Lung (tissue), 11 donors: ENCODE measurements at regions not wholly inside any gene's neighbourhood (a gene's known extent, or its start where the extent isn't known, plus 50 kb on each side); places are given as distances from the start of the nearest gene placed in this dataset.
A peak's percentile ranks its signal among the peaks of the same experiment; 100 is the strongest.

Experiments used
- ATAC-seq: fragments of 200-7000 bp; cut with Tn5 transposase; one replicate; pipeline ENCODE4 v1.9.1; 2020; ENCODE audit warnings: moderate number of reproducible peaks; ENCODE audit not compliant: insufficient read depth, low FRiP score
- DNase-seq, 3 donors: peaks; one replicate each; pipeline ENCODE4 v3.0.0-alpha.2; 2013 to 2017
- H3K27ac ChIP-seq, 2 donors: one replicate each; pipeline ENCODE4 v1.5.1; 2013; ENCODE audit warnings: mild to moderate bottlenecking in 2 of 2, moderate library complexity in 2 of 2, control low read depth in 1 of 2, inconsistent platforms in 1 of 2, low read depth in 1 of 2, low read length in 1 of 2
- H3K27me3 ChIP-seq, 3 donors: one replicate each; pipeline ENCODE4 v1.5.1; 2013; ENCODE audit warnings: low read length in 2 of 3; ENCODE audit not compliant: control insufficient read depth in 3 of 3, insufficient read depth in 3 of 3
- H3K36me3 ChIP-seq, 4 donors: one replicate each; pipeline ENCODE4 v1.5.1; 2013; ENCODE audit warnings: low read length in 4 of 4, mild to moderate bottlenecking in 1 of 4, moderate library complexity in 1 of 4; ENCODE audit not compliant: control insufficient read depth in 4 of 4, insufficient read depth in 4 of 4
- H3K4me1 ChIP-seq, 5 donors: one replicate each; pipeline ENCODE4 v1.5.1; 2013; ENCODE audit warnings: low read length in 5 of 5, mild to moderate bottlenecking in 2 of 5, moderate library complexity in 1 of 5; ENCODE audit not compliant: control insufficient read depth in 5 of 5, insufficient read depth in 5 of 5
- H3K4me3 ChIP-seq: one replicate; pipeline ENCODE4 v1.5.1; 2013; ENCODE audit warnings: mild to moderate bottlenecking, control low read depth, moderate library complexity
- H3K9ac ChIP-seq, 2 donors: one replicate each; pipeline ENCODE4 v1.5.1; 2013; ENCODE audit warnings: low read length in 2 of 2, control low read depth in 1 of 2; ENCODE audit not compliant: insufficient read depth in 1 of 2
- H3K9me3 ChIP-seq, 4 donors: one replicate each; pipeline ENCODE4 v1.5.1; 2013; ENCODE audit warnings: low read length in 3 of 4, mild to moderate bottlenecking in 1 of 4, moderate library complexity in 1 of 4; ENCODE audit not compliant: control insufficient read depth in 4 of 4, insufficient read depth in 3 of 4
- WGBS, 2 donors: extraction: QIAGEN DNeasy Blood & Tissue Kit; methylation state at CpG; one replicate each; pipeline ENCODE4 v1.1.7; 2013; 5-methylcytosine and 5-hydroxymethylcytosine counted together
- TF ChIP-seq, protein P1 (sequence below): IDR thresholded peaks from 2 replicates; pipeline ENCODE4 v1.5.1; 2012; ENCODE audit warnings: mild to moderate bottlenecking; ENCODE audit errors: control extremely low read depth, extremely low read depth
- donor health status: control.
- donor health status: control.
- donor health status: Bipolar disorder and iron deficiency.
- donor health status: healthy.
- donor health status: DM: yes; HTN: yes; CAD: no.

GRCh38 chr12:20039562-20039961 is 328.8 kb upstream of the PDE3A start:
- 96% methylated on average over 4 of the region's 4 CpGs for WGBS, 2 donors
- H3K27me3 ChIP-seq: no peaks in the 10 kb centered on the region
- H3K4me1 ChIP-seq: peaks cover 0 to 2% (median 0%) of the 10 kb centered on the region in 5 donors

DNA sequence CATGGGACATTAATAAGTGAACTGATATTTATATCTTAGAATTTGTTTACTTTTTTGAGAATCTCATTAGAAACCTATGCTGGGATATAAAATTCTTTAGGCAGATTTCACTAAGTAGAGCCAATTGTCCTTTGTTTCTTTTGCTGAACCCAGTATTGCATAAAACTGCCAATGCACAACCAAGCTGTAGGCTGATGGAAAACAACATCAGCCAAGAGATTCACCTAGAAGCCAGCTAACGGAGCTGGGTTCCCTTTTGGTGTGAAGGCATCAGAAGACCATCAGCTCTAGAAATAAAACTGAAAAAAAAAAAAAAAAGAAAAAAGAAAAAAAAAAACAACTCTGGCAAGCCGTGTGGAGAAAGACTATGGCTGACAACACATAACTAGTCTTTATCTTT is 328.2 kb upstream of the PDE3A start:
- H3K4me3 ChIP-seq: no peak overlapping the region
- no peaks in the 10 kb centered on the region for H3K27me3 ChIP-seq
- ATAC-seq: no peak
- H3K27ac ChIP-seq: peak overlapping the region in 1 of 2 donors; percentile 69
- H3K36me3 ChIP-seq: no peaks in the 10 kb centered on the region
- TF ChIP-seq, protein P1, sequence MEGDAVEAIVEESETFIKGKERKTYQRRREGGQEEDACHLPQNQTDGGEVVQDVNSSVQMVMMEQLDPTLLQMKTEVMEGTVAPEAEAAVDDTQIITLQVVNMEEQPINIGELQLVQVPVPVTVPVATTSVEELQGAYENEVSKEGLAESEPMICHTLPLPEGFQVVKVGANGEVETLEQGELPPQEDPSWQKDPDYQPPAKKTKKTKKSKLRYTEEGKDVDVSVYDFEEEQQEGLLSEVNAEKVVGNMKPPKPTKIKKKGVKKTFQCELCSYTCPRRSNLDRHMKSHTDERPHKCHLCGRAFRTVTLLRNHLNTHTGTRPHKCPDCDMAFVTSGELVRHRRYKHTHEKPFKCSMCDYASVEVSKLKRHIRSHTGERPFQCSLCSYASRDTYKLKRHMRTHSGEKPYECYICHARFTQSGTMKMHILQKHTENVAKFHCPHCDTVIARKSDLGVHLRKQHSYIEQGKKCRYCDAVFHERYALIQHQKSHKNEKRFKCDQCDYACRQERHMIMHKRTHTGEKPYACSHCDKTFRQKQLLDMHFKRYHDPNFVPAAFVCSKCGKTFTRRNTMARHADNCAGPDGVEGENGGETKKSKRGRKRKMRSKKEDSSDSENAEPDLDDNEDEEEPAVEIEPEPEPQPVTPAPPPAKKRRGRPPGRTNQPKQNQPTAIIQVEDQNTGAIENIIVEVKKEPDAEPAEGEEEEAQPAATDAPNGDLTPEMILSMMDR: no peak
- no peaks in the 10 kb centered on the region for H3K9me3 ChIP-seq
- no peak overlapping the region for H3K9ac ChIP-seq
- 80 to 89% methylated on average over 2 of the region's 2 CpGs for WGBS, 2 donors
- peaks cover 0 to 2% (median 0%) of the 10 kb centered on the region in 5 donors for H3K4me1 ChIP-seq
- no peak for DNase-seq

More at GRCh38 chr12:20039562-20039961, 328.8 kb upstream of the PDE3A start:
- Histone ChIP-seq H3K4me3 (no peak overlapping the region), H3K36me3 (no peaks in the 10 kb centered on the region), H3K9ac (no peak overlapping the region), H3K9me3 (no peaks in the 10 kb centered on the region), H3K27ac (no peak overlapping the region)
- TF ChIP-seq, protein P1: no peak
- ATAC-seq (no peak), DNase-seq (no peak)

DNA sequence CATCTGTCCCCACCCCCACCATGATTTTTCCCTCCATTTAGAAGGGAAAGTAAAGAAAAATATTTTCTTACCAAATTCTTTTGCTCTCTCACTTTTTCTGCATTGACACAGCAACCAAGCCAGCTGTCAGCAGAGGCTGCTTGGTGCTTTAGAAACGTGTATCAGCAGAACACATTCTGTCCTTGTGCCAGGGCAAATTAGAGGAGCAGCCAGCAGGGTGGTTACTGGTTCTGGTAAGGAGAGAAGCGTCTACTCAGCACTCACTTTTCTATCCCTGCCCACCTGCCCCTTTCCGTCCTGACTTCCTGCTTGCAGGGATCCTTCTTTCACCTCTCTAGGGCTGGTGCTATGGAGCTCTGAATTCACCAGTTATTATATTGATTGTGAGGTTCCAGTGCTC is 327.5 kb upstream of the PDE3A start:
- H3K27me3 ChIP-seq: no peaks in the 10 kb centered on the region
- H3K36me3 ChIP-seq: no peaks in the 10 kb centered on the region
- peaks cover 0 to 2% (median 0%) of the 10 kb centered on the region in 5 donors for H3K4me1 ChIP-seq
- DNase-seq (peak in 2 of 3 donors; percentile 14 to 28), ATAC-seq (no peak)
- H3K4me3 ChIP-seq: no peak overlapping the region
- H3K9ac ChIP-seq: no peak overlapping the region
- H3K9me3 ChIP-seq: no peaks in the 10 kb centered on the region
- H3K27ac ChIP-seq: peak overlapping the region in 1 of 2 donors; percentile 69
- TF ChIP-seq, protein P1: no peak
- WGBS, 2 donors: 60 to 72% methylated on average over 3 of the region's 3 CpGs

- H3K9me3 ChIP-seq: no peaks in the 10 kb centered on the region
- no peak overlapping the region for H3K27ac ChIP-seq
- TF ChIP-seq, protein P1: no peak
- WGBS, 2 donors: 87 to 91% methylated on average over 1 of the region's 1 CpG
- H3K27me3 ChIP-seq: no peaks in the 10 kb centered on the region
- no peak overlapping the region for H3K4me3 ChIP-seq
- H3K9ac ChIP-seq: no peak overlapping the region
- H3K36me3 ChIP-seq: no peaks in the 10 kb centered on the region
- H3K4me1 ChIP-seq: peaks cover 0 to 2% (median 0%) of the 10 kb centered on the region in 5 donors
- DNase-seq (no peak), ATAC-seq (no peak)
Observed at GRCh38 chr12:20044351-20044750, 324.0 kb upstream of the PDE3A start.
